ENCODE measurements at regions not wholly inside any gene's neighbourhood (a gene's known extent, or its start where the extent isn't known, plus 50 kb on each side); places are given as distances from the start of the nearest gene placed in this dataset.
A peak's percentile ranks its signal among the peaks of the same experiment; 100 is the strongest.

GRCh38 chr4:14878681-14879080, 123.6 kb upstream of the CPEB2 start:
- H3K27me3 ChIP-seq (replicated peaks; ENCODE audit: insufficient read depth), result no peaks in the 10 kb centered on the region
- whole genome bisulfite sequencing, result 94% methylated on average over 3 of the region's 3 CpGs
- H3K9me3 ChIP-seq, result no peaks in the 10 kb centered on the region
- H3K4me1 ChIP-seq (replicated peaks), result no peaks in the 10 kb centered on the region
- H3K36me3 ChIP-seq, result no peaks in the 10 kb centered on the region
- no peak for TF ChIP-seq CTCF (IDR thresholded peaks at IDR 0.05)
- TF ChIP-seq POLR2A (IDR thresholded peaks at IDR 0.05), result no peak
- TF ChIP-seq POLR2AphosphoS5 (IDR thresholded peaks at IDR 0.05), result no peak
- no peak for DNase-seq (ENCODE audit: low spot score)
- intact Hi-C loops (cut with DNase I), result no loop called here
- H3K4me3 ChIP-seq, result no peak overlapping the region
- no peak overlapping the region for H3K27ac ChIP-seq

- no peak for TF ChIP-seq POLR2A (IDR thresholded peaks at IDR 0.05)
- TF ChIP-seq POLR2AphosphoS5 (IDR thresholded peaks at IDR 0.05), result no peak
- TF ChIP-seq CTCF (IDR thresholded peaks at IDR 0.05), result no peak
- Histone ChIP-seq H3K4me1 (replicated peaks) (no peaks in the 10 kb centered on the region), H3K27ac (no peak overlapping the region), H3K4me3 (no peak overlapping the region), H3K27me3 (replicated peaks; ENCODE audit: insufficient read depth) (no peaks in the 10 kb centered on the region), H3K9me3 (no peaks in the 10 kb centered on the region), H3K36me3 (no peaks in the 10 kb centered on the region)
- intact Hi-C loops (cut with DNase I), result no loop called here
- peak; percentile 7 for DNase-seq (ENCODE audit: low spot score)
- WGBS, result 60% methylated on average over 7 of the region's 7 CpGs
Measured at GRCh38 chr4:14879683-14880082, 122.6 kb upstream of the CPEB2 start.

- TF ChIP-seq CTCF (IDR thresholded peaks at IDR 0.05) (no peak), POLR2AphosphoS5 (IDR thresholded peaks at IDR 0.05) (no peak), POLR2A (IDR thresholded peaks at IDR 0.05) (no peak)
- Histone ChIP-seq H3K36me3 (no peaks in the 10 kb centered on the region), H3K27me3 (replicated peaks; ENCODE audit: insufficient read depth) (no peaks in the 10 kb centered on the region), H3K9me3 (no peaks in the 10 kb centered on the region), H3K27ac (no peak overlapping the region), H3K4me3 (no peak overlapping the region), H3K4me1 (replicated peaks) (no peaks in the 10 kb centered on the region)
- no peak for DNase-seq (ENCODE audit: low spot score)
- 64% methylated on average over 2 of the region's 2 CpGs for WGBS
- intact Hi-C loops (cut with DNase I), result no loop called here
Measured at GRCh38 chr4:14880805-14881204, 121.5 kb upstream of the CPEB2 start.

- no peak for DNase-seq (ENCODE audit: low spot score)
- H3K4me3 ChIP-seq, result no peak overlapping the region
- H3K27me3 ChIP-seq (replicated peaks; ENCODE audit: insufficient read depth), result no peaks in the 10 kb centered on the region
- no peak for TF ChIP-seq CTCF (IDR thresholded peaks at IDR 0.05)
- TF ChIP-seq POLR2AphosphoS5 (IDR thresholded peaks at IDR 0.05), result no peak
- no peak for TF ChIP-seq POLR2A (IDR thresholded peaks at IDR 0.05)
- no peaks in the 10 kb centered on the region for H3K4me1 ChIP-seq (replicated peaks)
- H3K36me3 ChIP-seq, result no peaks in the 10 kb centered on the region
- H3K27ac ChIP-seq, result no peak overlapping the region
- no peaks in the 10 kb centered on the region for H3K9me3 ChIP-seq
- intact Hi-C loops (cut with DNase I), result no loop called here
- WGBS, result 86% methylated on average over 3 of the region's 3 CpGs
Measured at GRCh38 chr4:14883166-14883565, 119.1 kb upstream of the CPEB2 start.

- Histone ChIP-seq H3K4me3 (no peak overlapping the region), H3K4me1 (replicated peaks) (no peaks in the 10 kb centered on the region), H3K9me3 (no peaks in the 10 kb centered on the region), H3K36me3 (no peaks in the 10 kb centered on the region), H3K27ac (no peak overlapping the region), H3K27me3 (replicated peaks; ENCODE audit: insufficient read depth) (no peaks in the 10 kb centered on the region)
- WGBS, result 82% methylated on average over 1 of the region's 1 CpG
- DNase-seq (ENCODE audit: low spot score), result no peak
- no peak for TF ChIP-seq POLR2A (IDR thresholded peaks at IDR 0.05)
- TF ChIP-seq CTCF (IDR thresholded peaks at IDR 0.05), result no peak
- no peak for TF ChIP-seq POLR2AphosphoS5 (IDR thresholded peaks at IDR 0.05)
- intact Hi-C loops (cut with DNase I), result no loop called here
Measured at GRCh38 chr4:14883661-14884060, 118.6 kb upstream of the CPEB2 start.
